ENCODE measurements at regions not wholly inside any gene's neighbourhood (a gene's known extent, or its start where the extent isn't known, plus 50 kb on each side); places are given as distances from the start of the nearest gene placed in this dataset.

DNA sequence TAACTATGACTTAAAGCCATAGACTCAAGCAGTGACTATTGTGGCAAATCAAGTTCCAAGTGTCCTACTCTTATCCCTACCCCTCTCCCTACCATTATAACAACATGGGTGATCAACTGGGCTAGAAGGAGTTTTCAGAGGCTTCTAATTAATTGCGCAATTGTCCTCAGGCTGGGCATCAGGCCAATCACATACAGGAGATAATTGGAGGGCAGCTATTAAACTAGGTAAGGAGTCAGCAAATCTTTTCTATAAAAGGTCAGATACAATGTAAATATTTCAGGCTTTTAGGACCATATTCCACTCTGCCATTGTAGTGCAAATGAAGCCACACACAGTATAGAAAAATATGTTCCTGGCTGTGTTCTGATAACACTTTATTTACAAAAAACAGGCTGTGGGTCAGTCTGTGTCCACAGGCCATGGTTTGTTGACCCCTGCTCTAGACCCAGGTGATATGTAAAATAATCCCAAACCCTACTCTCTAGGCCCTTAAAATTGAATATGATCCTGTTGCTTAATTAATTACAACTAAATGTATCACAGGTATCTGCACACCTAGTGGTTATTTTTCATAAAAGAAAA lies 141.4 kb upstream of the PIK3R1 start:
- POLR2A ChIA-PET = no interaction called here
- CTCF ChIA-PET = no interaction called here

DNA sequence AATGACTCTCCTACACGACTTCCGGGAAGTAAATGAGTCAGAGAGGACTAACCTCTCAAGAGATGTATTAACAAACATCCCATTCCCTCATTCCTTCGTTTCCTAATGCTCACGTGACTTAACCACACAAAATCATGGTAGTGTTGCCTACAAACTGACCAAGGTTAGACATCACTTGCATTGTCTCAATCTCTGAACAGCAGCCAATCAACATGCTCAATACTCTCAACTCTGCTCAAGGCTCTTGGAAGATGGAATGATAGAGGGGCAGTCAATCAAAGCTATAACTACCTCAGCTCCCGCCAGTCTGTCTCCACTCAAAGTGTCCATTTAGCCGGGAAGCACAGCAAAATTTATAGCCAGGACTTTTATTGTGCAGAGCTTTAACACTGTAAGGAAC lies 143.8 kb upstream of the PIK3R1 start:
- TF ChIP-seq ZNF335 (tag by site-specific recombination; conservative IDR thresholded peaks at IDR 0.05) (0 out of 2 replicates have a peak, but pooled peaks have one; percentile 25), ZNF600 (tag by site-specific recombination; IDR thresholded peaks at IDR 0.05) (no peak), RBAK (tag by site-specific recombination; IDR thresholded peaks at IDR 0.05) (0 out of 2 replicates have a peak, but pooled peaks have one; percentile 55), ZNF621 (tag by site-specific recombination; IDR thresholded peaks at IDR 0.05) (no peak), ZNF510 (tag by site-specific recombination; IDR thresholded peaks at IDR 0.05; ENCODE audit: insufficient replicate concordance) (peak; percentile 11), ZNF350 (tag by site-specific recombination; IDR thresholded peaks at IDR 0.05) (0 out of 2 replicates have a peak, but pooled peaks have one; percentile 53), HIC1 (tag by site-specific recombination; IDR thresholded peaks at IDR 0.05) (peak; percentile 80; the same call in 1 of the 2 replicates), TRIM28 (IDR thresholded peaks at IDR 0.05; ENCODE audit: borderline replicate concordance, low read length) (peak; percentile 93)
- H3K36me3 ChIP-seq (ENCODE audit: control insufficient read depth in 2 of 2, insufficient read depth in 1 of 2, low read length in 2 of 2) = no peaks in the 10 kb centered on the region
- ChIA-PET CTCF (interaction anchor here (0.7 kb wide), 1 partner anchor 83 kb away, joined by 5 read pairs; no protein-coding TSS in a partner anchor), POLR2A (interaction anchor here (0.7 kb wide), 1 partner anchor 19 kb away, joined by 3 read pairs; no protein-coding TSS in a partner anchor)
- no peak overlapping the region for H3K4me3 ChIP-seq (ENCODE audit: low read depth, low read length)
- no peak overlapping the region for H3K27ac ChIP-seq (ENCODE audit: extremely low read depth, low read depth, low read length)
- no peaks in the 10 kb centered on the region for H3K9me3 ChIP-seq (ENCODE audit: control insufficient read depth, insufficient read depth, low read depth, low read length)
- H3K4me1 ChIP-seq (ENCODE audit: control insufficient read depth, insufficient read depth, low read length) = no peaks in the 10 kb centered on the region

More for the DNA sequence above, 141.4 kb upstream of the PIK3R1 start:
- TF ChIP-seq YY1 (tag by site-specific recombination; IDR thresholded peaks at IDR 0.05) = no peak
- TF ChIP-seq ZNF660 (tag by site-specific recombination; IDR thresholded peaks at IDR 0.05) = 0 out of 2 replicates have a peak, but pooled peaks have one; percentile 25
- TF ChIP-seq ZNF248 (tag by site-specific recombination; IDR thresholded peaks at IDR 0.05) = no peak
- no peak for TF ChIP-seq SCRT1 (tag by site-specific recombination; IDR thresholded peaks at IDR 0.05; ENCODE audit: borderline replicate concordance)
- peak; percentile 24; the same call in 1 of the 2 replicates for TF ChIP-seq SP7 (tag by site-specific recombination; IDR thresholded peaks at IDR 0.05)
- no peak for TF ChIP-seq ZNF791 (tag by site-specific recombination; IDR thresholded peaks at IDR 0.05)
- no peak for TF ChIP-seq ZNF580 (tag by site-specific recombination; IDR thresholded peaks at IDR 0.05)
- no peak for TF ChIP-seq ZNF571 (tag by site-specific recombination; IDR thresholded peaks at IDR 0.05)
- no peak for TF ChIP-seq ZNF202 (tag by site-specific recombination; IDR thresholded peaks at IDR 0.05; ENCODE audit: borderline replicate concordance)
- TF ChIP-seq KLF7 (tag by site-specific recombination; IDR thresholded peaks at IDR 0.05; ENCODE audit: borderline replicate concordance) = no peak
- no peaks in the 10 kb centered on the region for H3K36me3 ChIP-seq (ENCODE audit: control insufficient read depth in 2 of 2, insufficient read depth in 1 of 2, low read length in 2 of 2)
- H3K27ac ChIP-seq (ENCODE audit: extremely low read depth, low read depth, low read length) = no peak overlapping the region
- no peaks in the 10 kb centered on the region for H3K9me3 ChIP-seq (ENCODE audit: control insufficient read depth, insufficient read depth, low read depth, low read length)
- H3K4me3 ChIP-seq (ENCODE audit: low read depth, low read length) = no peak overlapping the region
- H3K4me1 ChIP-seq (ENCODE audit: control insufficient read depth, insufficient read depth, low read length) = no peaks in the 10 kb centered on the region

DNA sequence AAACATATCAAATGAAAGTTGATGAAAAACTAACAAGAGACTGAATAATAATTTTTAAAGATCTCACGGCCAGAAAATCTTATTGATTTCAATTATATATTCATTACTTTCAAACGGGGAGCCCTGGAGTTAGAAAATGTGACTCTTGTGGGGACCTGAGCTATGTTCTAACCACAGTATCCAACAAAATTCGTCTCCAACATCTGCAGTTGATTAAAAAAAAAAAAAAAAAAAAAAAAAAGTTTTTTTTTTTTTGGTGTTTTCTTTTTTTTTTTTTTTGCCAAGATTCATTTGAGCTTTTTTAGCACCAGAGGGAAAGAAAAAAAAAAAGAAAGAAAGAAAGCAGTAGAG lies 144.3 kb upstream of the PIK3R1 start:
- no peaks in the 10 kb centered on the region for H3K9me3 ChIP-seq (ENCODE audit: control insufficient read depth, insufficient read depth, low read depth, low read length)
- no peak overlapping the region for H3K4me3 ChIP-seq (ENCODE audit: low read depth, low read length)
- H3K36me3 ChIP-seq (ENCODE audit: control insufficient read depth in 2 of 2, insufficient read depth in 1 of 2, low read length in 2 of 2) = no peaks in the 10 kb centered on the region
- CTCF ChIA-PET = interaction anchor here (0.6 kb wide), 2 partner anchors 19 to 138 kb away, joined by 3 to 4 read pairs; no protein-coding TSS in a partner anchor
- H3K27ac ChIP-seq (ENCODE audit: extremely low read depth, low read depth, low read length) = no peak overlapping the region
- H3K4me1 ChIP-seq (ENCODE audit: control insufficient read depth, insufficient read depth, low read length) = no peaks in the 10 kb centered on the region
- POLR2A ChIA-PET = no interaction called here
- TF ChIP-seq ZNF529 (tag by site-specific recombination; IDR thresholded peaks at IDR 0.05; ENCODE audit: insufficient replicate concordance) (no peak), REPIN1 (tag by site-specific recombination; IDR thresholded peaks at IDR 0.05; ENCODE audit: low read depth) (no peak), KLF10 (tag by site-specific recombination; IDR thresholded peaks at IDR 0.05) (no peak), ZNF423 (tag by site-specific recombination; IDR thresholded peaks at IDR 0.05) (no peak), ZNF292 (tag by site-specific recombination; IDR thresholded peaks at IDR 0.05; ENCODE audit: borderline replicate concordance, low read depth) (no peak), ZBTB1 (tag by site-specific recombination; IDR thresholded peaks at IDR 0.05) (no peak), ZNF302 (tag by site-specific recombination; IDR thresholded peaks at IDR 0.05; ENCODE audit: low read depth) (no peak)

Measured in HEK293 (cell line).